CD14-positive monocyte (primary cell): ENCODE measurements at regions not wholly inside any gene's neighbourhood (a gene's known extent, or its start where the extent isn't known, plus 50 kb on each side); places are given as distances from the start of the nearest gene placed in this dataset.
"Not testable (repeated sequence)": the region's sequence is repeated elsewhere in the genome, so short reads cannot be mapped to it uniquely, and the experiment has no call there.

Experiments used
- DNase-seq, 3 donors: peaks; one replicate each; pipeline ENCODE4 v3.0.0-alpha.2; 2011 to 2022
- H2AFZ ChIP-seq: 2 replicates; pipeline ENCODE4 v1.6.0; 2012; ENCODE audit warnings: mild to moderate bottlenecking, low read depth, low read length, inconsistent platforms; ENCODE audit not compliant: insufficient read depth, poor library complexity, severe bottlenecking
- H3K27ac ChIP-seq, 2 donors: 1 replicate in 1 of 2; 2 replicates in 1 of 2; pipeline ENCODE4 v1.5.1; 2012 to 2013; ENCODE audit warnings: low read length in 2 of 2, control low read depth in 1 of 2, inconsistent platforms in 1 of 2, low read depth in 1 of 2, mild to moderate bottlenecking in 1 of 2
- H3K27me3 ChIP-seq, 2 donors: one replicate each; pipeline versions ENCODE4 v1.6.0 to v1.6.1; 2011 to 2013; ENCODE audit warnings: low read length in 2 of 2; ENCODE audit not compliant: control insufficient read depth in 2 of 2, insufficient read depth in 2 of 2
- H3K36me3 ChIP-seq, 2 donors: replicated peaks in 1 of 2; 1 replicate in 1 of 2; 2 replicates in 1 of 2; pipeline versions ENCODE4 v1.5.1 to v1.6.1; 2012 to 2013; ENCODE audit warnings: low read length in 2 of 2, control low read depth in 1 of 2, inconsistent platforms in 1 of 2, mild to moderate bottlenecking in 1 of 2; ENCODE audit not compliant: insufficient read depth in 2 of 2, control insufficient read depth in 1 of 2
- H3K4me1 ChIP-seq, 2 donors: 1 replicate in 1 of 2; 2 replicates in 1 of 2; pipeline versions ENCODE4 v1.5.1 to v1.6.1; 2012 to 2013; ENCODE audit warnings: low read length in 2 of 2, control low read depth in 1 of 2, inconsistent platforms in 1 of 2, mild to moderate bottlenecking in 1 of 2, moderate library complexity in 1 of 2; ENCODE audit not compliant: insufficient read depth in 2 of 2, control insufficient read depth in 1 of 2
- H3K4me2 ChIP-seq: replicated peaks from 2 replicates; pipeline ENCODE3; 2012; ENCODE audit warnings: low read length, moderate library complexity, mild to moderate bottlenecking; ENCODE audit not compliant: poor library complexity, severe bottlenecking; ENCODE audit errors: extremely low read depth
- H3K4me3 ChIP-seq, 3 experiments: fragments of 200-600 bp in 1 of 3; sonication (generic) in 1 of 3; replicated peaks in 1 of 3; 1 replicate in 2 of 3; 2 replicates in 1 of 3; pipeline ENCODE4 v1.5.1; 2011 to 2013; ENCODE audit warnings: low read length in 3 of 3, mild to moderate bottlenecking in 3 of 3, control low read depth in 2 of 3, low read depth in 2 of 3, inconsistent platforms in 1 of 3, moderate library complexity in 1 of 3
- H3K79me2 ChIP-seq: 2 replicates; pipeline ENCODE4 v1.6.0; 2012; ENCODE audit warnings: mild to moderate bottlenecking, control low read depth, inconsistent platforms, low read length, moderate library complexity; ENCODE audit not compliant: insufficient read depth
- H3K9ac ChIP-seq: 2 replicates; pipeline ENCODE4 v1.6.0; 2017; ENCODE audit warnings: low read length, mild to moderate bottlenecking; ENCODE audit not compliant: insufficient read depth, poor library complexity, severe bottlenecking
- H3K9me3 ChIP-seq, 2 donors: replicated peaks in 1 of 2; 1 replicate in 1 of 2; 2 replicates in 1 of 2; pipeline versions ENCODE4 v1.5.1 to v1.6.1; 2012 to 2013; ENCODE audit warnings: low read length in 2 of 2, control low read depth in 1 of 2; ENCODE audit not compliant: control insufficient read depth in 1 of 2, insufficient read depth in 1 of 2
- H4K20me1 ChIP-seq: 2 replicates; pipeline ENCODE4 v1.6.0; 2012; ENCODE audit warnings: mild to moderate bottlenecking, low read length, control low read depth, moderate library complexity; ENCODE audit not compliant: insufficient read depth
- H3K27ac Mint-ChIP-seq, 7 donors: one replicate each; pipeline ENCODE4 v1.8.0; 2020; ENCODE audit warnings: mild to moderate bottlenecking in 7 of 7, mixed read lengths in 7 of 7, moderate library complexity in 6 of 7, inconsistent platforms in 2 of 7
- H3K27me3 Mint-ChIP-seq, 3 donors: one replicate each; pipeline ENCODE4 v1.8.0; 2021 to 2022; ENCODE audit warnings: low read depth in 3 of 3, mild to moderate bottlenecking in 3 of 3, mixed read lengths in 3 of 3, moderate library complexity in 3 of 3, inconsistent platforms in 1 of 3
- H3K36me3 Mint-ChIP-seq, 2 donors: one replicate each; pipeline ENCODE4 v1.8.0; 2020; ENCODE audit warnings: mixed read lengths in 2 of 2, inconsistent platforms in 1 of 2, mild to moderate bottlenecking in 1 of 2
- H3K4me1 Mint-ChIP-seq: one replicate; pipeline ENCODE4 v1.8.0; 2020; ENCODE audit warnings: mild to moderate bottlenecking, mixed read lengths
- H3K4me3 Mint-ChIP-seq, 2 donors: one replicate each; pipeline ENCODE4 v1.8.0; 2020; ENCODE audit warnings: mild to moderate bottlenecking in 2 of 2, mixed read lengths in 2 of 2, moderate library complexity in 1 of 2
- H3K9me3 Mint-ChIP-seq, 7 donors: one replicate each; pipeline ENCODE4 v1.8.0; 2020 to 2022; ENCODE audit warnings: mixed read lengths in 7 of 7, mild to moderate bottlenecking in 6 of 7, moderate library complexity in 6 of 7, inconsistent platforms in 2 of 7
- WGBS: methylation state at CpG from one replicate; pipeline ENCODE4 v1.1.5; 2013; ENCODE audit warnings: missing lambda C conversion rate; ENCODE audit not compliant: insufficient coverage; 5-methylcytosine and 5-hydroxymethylcytosine counted together
- intact Hi-C, 2 donors: fragments of 100-400 bp; cut with micrococcal nuclease; formaldehyde crosslinking; loops; one replicate each; pipeline versions ENCODE4 v1.15.0 to v1.15.1; 2023
- TF ChIP-seq, protein P1 (sequence below): fragments of 200-600 bp; IDR thresholded peaks from one replicate; pipeline ENCODE4 v1.8.0; 2022; ENCODE audit warnings: antibody characterized with exemption, mild to moderate bottlenecking

- intact Hi-C loops = no loop called here
- no peak overlapping the region for H3K4me3 ChIP-seq
- no peak overlapping the region for H3K27ac Mint-ChIP-seq
- no peaks in the 10 kb centered on the region for H3K27me3 ChIP-seq
- no peak overlapping the region for H3K9ac ChIP-seq
- no peaks in the 10 kb centered on the region for H4K20me1 ChIP-seq
- no peaks in the 10 kb centered on the region for H3K36me3 Mint-ChIP-seq
- no peak overlapping the region for H2AFZ ChIP-seq
- no peak overlapping the region for H3K4me2 ChIP-seq
- no peaks in the 10 kb centered on the region for H3K9me3 ChIP-seq
- no peaks in the 10 kb centered on the region for H3K79me2 ChIP-seq
- DNase-seq = no peak
- H3K4me1 ChIP-seq = no peaks in the 10 kb centered on the region
- H3K9me3 Mint-ChIP-seq = peaks cover 0 to 9% (median 4%) of the 10 kb centered on the region in 7 donors
- no peaks in the 10 kb centered on the region for H3K36me3 ChIP-seq
- no peak overlapping the region for H3K27ac ChIP-seq
- TF ChIP-seq, protein P1, sequence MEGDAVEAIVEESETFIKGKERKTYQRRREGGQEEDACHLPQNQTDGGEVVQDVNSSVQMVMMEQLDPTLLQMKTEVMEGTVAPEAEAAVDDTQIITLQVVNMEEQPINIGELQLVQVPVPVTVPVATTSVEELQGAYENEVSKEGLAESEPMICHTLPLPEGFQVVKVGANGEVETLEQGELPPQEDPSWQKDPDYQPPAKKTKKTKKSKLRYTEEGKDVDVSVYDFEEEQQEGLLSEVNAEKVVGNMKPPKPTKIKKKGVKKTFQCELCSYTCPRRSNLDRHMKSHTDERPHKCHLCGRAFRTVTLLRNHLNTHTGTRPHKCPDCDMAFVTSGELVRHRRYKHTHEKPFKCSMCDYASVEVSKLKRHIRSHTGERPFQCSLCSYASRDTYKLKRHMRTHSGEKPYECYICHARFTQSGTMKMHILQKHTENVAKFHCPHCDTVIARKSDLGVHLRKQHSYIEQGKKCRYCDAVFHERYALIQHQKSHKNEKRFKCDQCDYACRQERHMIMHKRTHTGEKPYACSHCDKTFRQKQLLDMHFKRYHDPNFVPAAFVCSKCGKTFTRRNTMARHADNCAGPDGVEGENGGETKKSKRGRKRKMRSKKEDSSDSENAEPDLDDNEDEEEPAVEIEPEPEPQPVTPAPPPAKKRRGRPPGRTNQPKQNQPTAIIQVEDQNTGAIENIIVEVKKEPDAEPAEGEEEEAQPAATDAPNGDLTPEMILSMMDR = no peak
- H3K4me1 Mint-ChIP-seq = no peaks in the 10 kb centered on the region
- no peak overlapping the region for H3K4me3 Mint-ChIP-seq
- H3K27me3 Mint-ChIP-seq = peaks cover 0 to 2% (median 0%) of the 10 kb centered on the region in 3 donors
These were observed 58.7 kb downstream of the TANC2 start for GRCh38 chr17:63024716-63025115.

DNA sequence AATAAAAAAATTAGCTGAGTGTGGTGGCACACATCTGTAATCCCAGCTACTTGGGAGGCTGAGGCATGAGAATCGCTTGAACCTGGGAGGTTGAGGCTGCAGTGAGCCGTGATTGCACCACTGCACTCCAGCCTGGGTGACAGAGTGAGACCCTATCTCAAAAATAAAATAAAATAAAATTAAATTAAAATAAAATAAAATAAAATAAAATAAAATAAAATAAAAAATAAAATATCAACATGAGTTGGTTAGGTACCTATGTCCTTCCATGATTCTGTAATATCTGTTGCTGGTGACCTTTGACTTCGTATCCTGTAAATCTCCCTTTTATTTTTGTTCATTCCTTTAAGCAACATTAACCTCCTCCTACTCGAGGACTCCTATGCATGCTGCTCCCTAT lies 59.6 kb downstream of the TANC2 start:
- H3K4me1 ChIP-seq, H3K36me3 Mint-ChIP-seq, H3K27ac Mint-ChIP-seq, H3K4me2 ChIP-seq, H3K4me3 ChIP-seq, H3K27me3 Mint-ChIP-seq, H4K20me1 ChIP-seq, H3K27me3 ChIP-seq, H2AFZ ChIP-seq, H3K4me1 Mint-ChIP-seq, H3K9me3 ChIP-seq, H3K9me3 Mint-ChIP-seq, intact Hi-C loops, H3K4me3 Mint-ChIP-seq, H3K27ac ChIP-seq, DNase-seq, H3K9ac ChIP-seq, H3K36me3 ChIP-seq, H3K79me2 ChIP-seq: not testable (repeated sequence)
- 95% methylated on average over 2 of the region's 4 CpGs for WGBS
